SK-N-SH treated with all-trans-retinoic acid at 6 μM for 48 hours (cell line): ENCODE measurements at regions not wholly inside any gene's neighbourhood (a gene's known extent, or its start where the extent isn't known, plus 50 kb on each side); places are given as distances from the start of the nearest gene placed in this dataset.

ENCODE experiments used
- CSRNP3 ChIP-seq: fragments of 250-450 bp; sonication (Bioruptor Pico); IDR thresholded peaks from 2 replicates; pipeline ENCODE4 v1.5.1; 2021; ENCODE audit warnings: mild to moderate bottlenecking, moderate library complexity
- RARB ChIP-seq: fragments of 250-450 bp; sonication (Bioruptor Pico); IDR thresholded peaks from 2 replicates; pipeline ENCODE4 v1.8.0; 2021; ENCODE audit warnings: mild to moderate bottlenecking, moderate library complexity
- ZC3H10 ChIP-seq: fragments of 250-450 bp; sonication (Bioruptor Pico); IDR thresholded peaks from 2 replicates; pipeline ENCODE4 v1.5.1; 2021; ENCODE audit warnings: mild to moderate bottlenecking, moderate library complexity
- ZNF8 ChIP-seq: fragments of 450-650 bp; formaldehyde crosslinking; IDR thresholded peaks from 2 replicates; pipeline ENCODE4 v1.5.0; 2020; ENCODE audit warnings: mild to moderate bottlenecking, moderate library complexity

GRCh38 chr4:84362896-84363655 is 136.0 kb downstream of the NKX6-1 start:
- TF ChIP-seq ZC3H10 (CRISPR knock-in tag) (no peak), RARB (CRISPR knock-in tag) (no peak), CSRNP3 (CRISPR knock-in tag) (no peak), ZNF8 (CRISPR knock-in tag) (no peak)
